ENCODE measurements at regions not wholly inside any gene's neighbourhood (a gene's known extent, or its start where the extent isn't known, plus 50 kb on each side); places are given as distances from the start of the nearest gene placed in this dataset.

DNA sequence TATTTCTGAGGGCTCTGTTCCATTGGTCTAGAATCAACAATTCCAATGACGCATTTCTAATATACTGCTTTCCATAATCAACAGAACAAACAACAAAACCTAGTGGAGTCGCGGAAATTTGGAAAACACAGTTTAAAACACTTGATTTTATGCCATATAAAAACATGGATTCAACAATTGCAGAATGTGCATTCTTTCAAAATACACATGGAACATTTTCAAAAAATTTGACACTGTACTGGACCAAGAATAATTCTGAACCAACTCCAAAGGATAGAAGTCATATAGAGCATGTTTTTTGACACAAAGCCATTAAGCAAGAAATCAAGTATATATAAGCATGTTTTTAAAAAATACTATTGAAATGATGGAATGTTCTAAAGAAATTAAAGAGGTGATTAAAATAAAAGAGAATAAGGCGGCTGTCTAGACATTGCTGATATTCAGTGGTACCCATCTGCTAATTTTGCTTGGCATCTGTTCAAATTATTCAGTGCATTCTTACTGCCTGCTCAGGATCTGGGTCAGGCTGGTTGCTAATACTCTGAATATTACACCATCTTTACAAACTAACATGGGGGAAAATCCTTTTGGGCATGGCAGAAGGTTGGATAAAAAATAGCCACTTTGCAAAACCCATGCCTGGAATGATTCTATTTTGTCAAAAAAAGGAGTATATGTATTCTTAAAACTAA is 221.3 kb downstream of the NPR3 start:
- ATAC-seq (no peak), DNase-seq (no peak)
- no peak overlapping the region for H3K27ac ChIP-seq
- WGBS, 3 donors = 44 to 66% (median 53%) methylated on average over 4 of the region's 4 CpGs
- no peaks in the 10 kb centered on the region for H3K4me1 ChIP-seq
- no peaks in the 10 kb centered on the region for H3K9me3 ChIP-seq
- H3K4me3 ChIP-seq = no peak overlapping the region
- TF ChIP-seq, protein P1, sequence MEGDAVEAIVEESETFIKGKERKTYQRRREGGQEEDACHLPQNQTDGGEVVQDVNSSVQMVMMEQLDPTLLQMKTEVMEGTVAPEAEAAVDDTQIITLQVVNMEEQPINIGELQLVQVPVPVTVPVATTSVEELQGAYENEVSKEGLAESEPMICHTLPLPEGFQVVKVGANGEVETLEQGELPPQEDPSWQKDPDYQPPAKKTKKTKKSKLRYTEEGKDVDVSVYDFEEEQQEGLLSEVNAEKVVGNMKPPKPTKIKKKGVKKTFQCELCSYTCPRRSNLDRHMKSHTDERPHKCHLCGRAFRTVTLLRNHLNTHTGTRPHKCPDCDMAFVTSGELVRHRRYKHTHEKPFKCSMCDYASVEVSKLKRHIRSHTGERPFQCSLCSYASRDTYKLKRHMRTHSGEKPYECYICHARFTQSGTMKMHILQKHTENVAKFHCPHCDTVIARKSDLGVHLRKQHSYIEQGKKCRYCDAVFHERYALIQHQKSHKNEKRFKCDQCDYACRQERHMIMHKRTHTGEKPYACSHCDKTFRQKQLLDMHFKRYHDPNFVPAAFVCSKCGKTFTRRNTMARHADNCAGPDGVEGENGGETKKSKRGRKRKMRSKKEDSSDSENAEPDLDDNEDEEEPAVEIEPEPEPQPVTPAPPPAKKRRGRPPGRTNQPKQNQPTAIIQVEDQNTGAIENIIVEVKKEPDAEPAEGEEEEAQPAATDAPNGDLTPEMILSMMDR (IDR thresholded peaks at IDR 0.05) = no peak
- intact Hi-C loops (cut with DNase I) = no loop called here
- no peaks in the 10 kb centered on the region for H3K36me3 ChIP-seq (ENCODE audit: insufficient read depth in 1 of 2, low read depth in 1 of 2)
- no peaks in the 10 kb centered on the region for H3K27me3 ChIP-seq (ENCODE audit: insufficient read depth in 3 of 3, low read length in 2 of 3)

GRCh38 chr5:32933692-32934091 is 222.6 kb downstream of the NPR3 start:
- Histone ChIP-seq H3K36me3 (ENCODE audit: insufficient read depth in 1 of 2, low read depth in 1 of 2) (no peaks in the 10 kb centered on the region), H3K27me3 (ENCODE audit: insufficient read depth in 3 of 3, low read length in 2 of 3) (no peaks in the 10 kb centered on the region), H3K4me3 (no peak overlapping the region), H3K9me3 (no peaks in the 10 kb centered on the region), H3K27ac (no peak overlapping the region), H3K4me1 (no peaks in the 10 kb centered on the region)
- WGBS, 3 donors = 74 to 82% (median 81%) methylated on average over 8 of the region's 8 CpGs
- TF ChIP-seq, protein P1 (IDR thresholded peaks at IDR 0.05) = no peak
- ATAC-seq (no peak), DNase-seq (no peak)
- intact Hi-C loops (cut with DNase I) = no loop called here

DNA sequence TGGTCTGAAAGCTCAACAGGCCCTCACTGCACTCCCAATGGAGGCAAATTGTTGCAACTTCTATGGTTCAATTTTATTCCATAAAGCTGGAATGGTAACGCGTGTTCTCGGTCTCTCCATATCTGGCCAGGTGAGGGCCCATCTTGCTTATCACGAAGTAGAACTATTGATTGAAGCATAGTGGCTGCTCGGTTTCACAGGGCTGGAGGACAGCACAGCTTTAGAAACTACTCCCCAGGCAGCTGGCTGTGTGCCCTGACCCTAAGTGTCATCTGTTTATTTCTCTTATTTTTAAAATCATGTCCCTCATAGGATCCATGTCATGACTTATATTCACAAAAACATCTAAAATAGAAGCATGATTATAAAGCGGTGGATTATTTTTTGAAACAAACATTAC is 223.4 kb downstream of the NPR3 start:
- DNase-seq (no peak), ATAC-seq (no peak)
- Histone ChIP-seq H3K27me3 (ENCODE audit: insufficient read depth in 3 of 3, low read length in 2 of 3) (no peaks in the 10 kb centered on the region), H3K4me3 (no peak overlapping the region), H3K9me3 (no peaks in the 10 kb centered on the region), H3K4me1 (no peaks in the 10 kb centered on the region), H3K36me3 (ENCODE audit: insufficient read depth in 1 of 2, low read depth in 1 of 2) (no peaks in the 10 kb centered on the region), H3K27ac (no peak overlapping the region)
- intact Hi-C loops (cut with DNase I) = no loop called here
- 85 to 91% (median 87%) methylated on average over 6 of the region's 6 CpGs for WGBS, 3 donors
- TF ChIP-seq, protein P1 (IDR thresholded peaks at IDR 0.05) = no peak

DNA sequence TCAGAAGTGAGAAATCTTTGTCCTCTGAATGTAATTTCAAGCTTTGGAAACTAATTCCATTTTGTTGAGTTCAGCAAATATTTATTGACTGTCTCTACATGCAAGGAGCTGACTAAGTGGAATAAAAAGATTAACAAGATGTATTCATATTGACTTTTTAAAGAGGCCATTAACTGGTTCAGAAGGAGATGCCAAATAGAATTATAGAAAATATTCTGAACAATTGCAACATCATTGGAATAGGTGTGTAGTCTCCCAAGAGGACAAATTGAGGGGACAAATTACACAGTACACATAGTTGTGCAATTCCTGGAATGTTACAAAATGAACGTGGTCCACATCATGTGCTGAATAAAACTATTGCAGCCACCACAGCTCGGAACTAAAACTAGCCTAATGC is 224.2 kb downstream of the NPR3 start:
- intact Hi-C loops (cut with DNase I) = no loop called here
- no peaks in the 10 kb centered on the region for H3K4me1 ChIP-seq
- H3K36me3 ChIP-seq (ENCODE audit: insufficient read depth in 1 of 2, low read depth in 1 of 2) = no peaks in the 10 kb centered on the region
- no peaks in the 10 kb centered on the region for H3K9me3 ChIP-seq
- no peak overlapping the region for H3K27ac ChIP-seq
- DNase-seq (no peak), ATAC-seq (peak in 1 of 4 donors; percentile 28)
- H3K4me3 ChIP-seq = no peak overlapping the region
- WGBS, 3 donors = 56 to 73% (median 59%) methylated on average over 2 of the region's 2 CpGs
- no peaks in the 10 kb centered on the region for H3K27me3 ChIP-seq (ENCODE audit: insufficient read depth in 3 of 3, low read length in 2 of 3)
- TF ChIP-seq, protein P1 (IDR thresholded peaks at IDR 0.05) = no peak

- no peak overlapping the region for H3K27ac ChIP-seq
- no peaks in the 10 kb centered on the region for H3K9me3 ChIP-seq
- ATAC-seq (no peak), DNase-seq (no peak)
- H3K36me3 ChIP-seq (ENCODE audit: insufficient read depth in 1 of 2, low read depth in 1 of 2) = no peaks in the 10 kb centered on the region
- intact Hi-C loops (cut with DNase I) = no loop called here
- TF ChIP-seq, protein P1 (IDR thresholded peaks at IDR 0.05) = no peak
- 78 to 91% (median 91%) methylated on average over 4 of the region's 4 CpGs for WGBS, 3 donors
- H3K4me3 ChIP-seq = no peak overlapping the region
- H3K27me3 ChIP-seq (ENCODE audit: insufficient read depth in 3 of 3, low read length in 2 of 3) = no peaks in the 10 kb centered on the region
- H3K4me1 ChIP-seq = no peaks in the 10 kb centered on the region
These were observed 225.2 kb downstream of the NPR3 start for GRCh38 chr5:32936329-32936728.
